Thyroid gland (tissue), 4 donors: ENCODE measurements at regions not wholly inside any gene's neighbourhood (a gene's known extent, or its start where the extent isn't known, plus 50 kb on each side); places are given as distances from the start of the nearest gene placed in this dataset.
A peak's percentile ranks its signal among the peaks of the same experiment; 100 is the strongest.

Experiments
- DNase-seq, 2 donors: peaks; one replicate each; pipeline ENCODE4 v3.0.0-alpha.2; 2019
- H3K27ac ChIP-seq, 3 donors: fragments of 200-600 bp; sonication (generic); 1 replicate in 2 of 3; 2 replicates in 1 of 3; pipeline ENCODE4 v1.5.1; 2016 to 2019; ENCODE audit warnings: mild to moderate bottlenecking in 1 of 3, moderate library complexity in 1 of 3
- H3K27me3 ChIP-seq: fragments of 200-600 bp; sonication (generic); one replicate; pipeline ENCODE4 v1.5.1; 2019
- H3K36me3 ChIP-seq, 2 donors: fragments of 200-600 bp; sonication (generic); one replicate each; pipeline ENCODE4 v1.5.1; 2016 to 2019
- H3K4me1 ChIP-seq, 2 donors: fragments of 200-600 bp; sonication (generic); one replicate each; pipeline ENCODE4 v1.5.1; 2017 to 2019
- H3K4me3 ChIP-seq, 3 donors: fragments of 200-600 bp; sonication (generic); replicated peaks in 1 of 3; 1 replicate in 2 of 3; 2 replicates in 1 of 3; pipeline ENCODE4 v1.5.1; 2016; ENCODE audit warnings: mild to moderate bottlenecking in 1 of 3
- H3K9me3 ChIP-seq: fragments of 200-600 bp; sonication (generic); one replicate; pipeline ENCODE4 v1.5.1; 2017
- CTCF ChIP-seq, 6 experiments: fragments of 200-600 bp in 3 of 6; fragments of 450-650 bp in 3 of 6; sonication (generic) in 3 of 6; IDR thresholded peaks; one replicate each; pipeline ENCODE4 v1.5.1; 2016 to 2019; ENCODE audit warnings: antibody characterized with exemption in 6 of 6, mild to moderate bottlenecking in 2 of 6, inconsistent platforms in 1 of 6, moderate library complexity in 1 of 6
- POLR2A ChIP-seq, 2 donors: fragments of 450-650 bp; IDR thresholded peaks; one replicate each; pipeline ENCODE4 v1.6.1; 2017; ENCODE audit warnings: antibody characterized with exemption in 2 of 2, mild to moderate bottlenecking in 2 of 2, moderate library complexity in 1 of 2
- WGBS, 2 donors: methylation state at CpG; one replicate each; pipeline ENCODE4 v1.1.5; 2017; 5-methylcytosine and 5-hydroxymethylcytosine counted together
- intact Hi-C: fragments of 100-400 bp; cut with DNase I; formaldehyde crosslinking; loops from one replicate; pipeline ENCODE4 v1.15.1; 2023

GRCh38 chr1:47710329-47711071, 272.7 kb downstream of the FOXD2 start:
- WGBS, 2 donors = 8% methylated on average over 15 to 25 of the region's 46 CpGs
- H3K27ac ChIP-seq = no peak overlapping the region
- DNase-seq = peak; percentile 70 to 71
- TF ChIP-seq CTCF (IDR thresholded peaks at IDR 0.05) = peak in 5 of 6 experiments; percentile 74 to 94 (median 91)
- no peak for TF ChIP-seq POLR2A (IDR thresholded peaks at IDR 0.05)
- H3K27me3 ChIP-seq = peaks cover 35% of the 10 kb centered on the region
- H3K9me3 ChIP-seq = no peaks in the 10 kb centered on the region
- intact Hi-C loops = loop anchor here (10.0 kb wide), 1 partner anchor 526 kb away; no protein-coding TSS in a partner anchor
- H3K4me3 ChIP-seq = no peak overlapping the region
- peaks cover 13 to 23% of the 10 kb centered on the region in 2 donors for H3K4me1 ChIP-seq
- no peaks in the 10 kb centered on the region for H3K36me3 ChIP-seq
